ENCODE measurements at regions not wholly inside any gene's neighbourhood (a gene's known extent, or its start where the extent isn't known, plus 50 kb on each side); places are given as distances from the start of the nearest gene placed in this dataset.

DNA sequence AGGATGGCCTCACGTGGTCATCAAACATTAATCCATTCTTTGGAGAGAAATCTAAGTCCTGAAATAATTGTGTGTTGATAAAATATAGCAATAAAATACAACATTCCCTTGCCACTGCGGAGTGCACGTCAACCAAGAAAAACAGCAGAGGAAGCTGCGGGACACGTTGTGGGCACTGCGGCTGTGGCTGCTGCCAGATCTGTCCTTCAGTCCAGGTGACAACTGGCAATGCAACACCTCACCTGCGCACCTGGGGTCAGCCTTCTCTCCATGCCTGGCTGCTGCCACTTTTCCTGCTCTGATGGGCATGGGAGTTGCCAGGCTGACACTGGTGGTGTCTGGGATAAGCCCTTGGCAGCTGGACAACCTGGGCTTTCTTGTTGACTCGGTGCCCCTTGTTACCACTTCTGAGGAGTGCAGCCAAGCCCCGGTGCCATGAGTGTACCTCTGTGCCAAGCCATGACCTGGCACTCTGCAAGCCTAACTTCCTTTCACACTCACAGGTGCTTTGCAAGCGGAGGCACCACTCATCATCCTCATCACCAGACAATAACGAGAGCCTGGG is 251.6 kb upstream of the TSHZ3 start:
- DNase-seq (ENCODE audit: low read depth, low spot score), result no peak

DNA sequence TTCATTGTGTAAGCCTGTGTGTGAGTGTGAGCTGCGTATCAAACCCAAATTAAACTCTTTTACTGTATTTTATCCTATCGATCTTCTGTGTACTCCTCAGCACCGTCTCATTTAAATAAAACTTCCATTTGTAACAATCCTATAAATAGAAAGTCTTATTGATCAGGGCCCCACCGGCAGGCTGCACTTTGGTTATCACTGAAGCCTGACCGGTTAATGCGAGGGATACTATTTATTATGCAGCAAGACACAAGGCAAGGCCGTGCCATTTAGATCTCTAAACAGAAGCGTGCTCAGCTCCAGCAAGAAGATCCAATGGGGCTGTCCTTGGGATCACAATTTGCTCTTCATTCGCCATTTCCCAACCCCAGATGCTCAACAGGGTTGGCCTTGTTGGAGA is 252.6 kb upstream of the TSHZ3 start:
- no peak for DNase-seq (ENCODE audit: low read depth, low spot score)

GRCh38 chr19:31602548-31602947 is 253.3 kb upstream of the TSHZ3 start:
- no peak for DNase-seq (ENCODE audit: low read depth, low spot score)

DNA sequence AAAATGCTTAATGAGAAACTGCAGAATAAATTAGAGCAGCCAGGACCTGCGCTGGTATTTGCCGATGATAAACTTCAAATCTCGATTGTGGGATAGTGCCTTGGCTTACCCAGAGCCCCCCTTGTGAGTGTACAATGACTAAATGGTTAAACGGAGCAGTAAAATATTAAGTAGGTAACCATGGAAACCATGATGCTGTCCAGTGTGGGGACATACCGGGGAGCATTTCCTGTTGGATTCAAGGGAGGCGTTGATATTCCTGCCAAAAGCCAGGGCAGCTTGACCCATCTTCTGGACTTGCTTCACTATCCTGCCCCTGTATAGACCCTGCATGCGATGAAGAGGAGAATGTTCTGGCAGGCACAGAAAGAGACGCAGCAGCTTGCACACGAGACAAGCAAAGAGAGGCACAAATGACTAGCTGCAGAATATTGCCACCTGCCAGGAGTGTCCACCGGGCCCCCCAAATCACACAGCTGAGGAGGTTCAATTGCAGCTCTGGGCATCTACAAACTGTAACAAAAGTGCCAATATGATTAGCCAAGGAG is 255.3 kb upstream of the TSHZ3 start:
- DNase-seq (ENCODE audit: low read depth, low spot score), result no peak

GRCh38 chr19:31610018-31610417 is 260.8 kb upstream of the TSHZ3 start:
- no peak for DNase-seq (ENCODE audit: low read depth, low spot score)

DNA sequence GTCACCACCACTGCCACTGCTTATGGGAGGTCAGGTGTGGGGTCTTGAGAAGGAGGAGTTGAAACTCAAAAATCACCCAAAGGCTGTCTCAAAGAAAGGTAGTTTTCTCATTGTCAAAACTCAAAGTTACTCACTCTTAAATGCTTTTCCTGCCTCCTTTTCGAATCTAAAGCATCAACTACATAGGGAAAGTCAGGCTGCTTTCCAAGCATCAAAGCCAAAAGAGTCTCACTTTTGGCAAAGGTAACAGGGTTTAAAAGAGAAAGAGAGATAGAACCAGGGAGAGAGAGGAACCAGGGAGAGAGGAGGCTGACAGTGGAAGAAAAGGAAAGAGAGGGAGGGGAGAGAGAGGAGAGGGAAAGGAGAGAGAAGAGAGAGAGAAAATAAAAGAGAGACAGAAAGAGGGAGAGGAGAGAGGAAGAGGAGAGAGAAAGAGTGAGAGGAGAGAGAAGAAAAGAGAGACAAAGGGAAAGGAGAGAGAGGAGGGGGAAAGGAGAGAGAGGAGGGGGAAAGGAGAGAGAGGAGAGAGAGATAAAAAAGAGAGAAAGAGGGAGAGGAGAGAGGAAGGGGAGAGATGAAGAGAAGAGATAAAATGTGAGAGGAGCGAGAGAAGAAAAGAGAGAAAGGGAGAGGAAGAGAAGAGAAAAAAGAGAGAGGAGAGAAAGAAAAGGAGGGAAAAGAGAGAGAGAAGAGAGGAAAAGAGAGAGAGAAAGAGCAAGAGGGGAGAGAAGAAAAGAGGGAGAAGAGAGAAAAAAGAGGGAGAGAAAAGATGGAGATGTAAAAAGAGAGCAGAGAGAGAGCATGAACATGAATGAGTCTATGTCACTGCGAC is 262.0 kb upstream of the TSHZ3 start:
- no peak for DNase-seq (ENCODE audit: low read depth, low spot score)

DNA sequence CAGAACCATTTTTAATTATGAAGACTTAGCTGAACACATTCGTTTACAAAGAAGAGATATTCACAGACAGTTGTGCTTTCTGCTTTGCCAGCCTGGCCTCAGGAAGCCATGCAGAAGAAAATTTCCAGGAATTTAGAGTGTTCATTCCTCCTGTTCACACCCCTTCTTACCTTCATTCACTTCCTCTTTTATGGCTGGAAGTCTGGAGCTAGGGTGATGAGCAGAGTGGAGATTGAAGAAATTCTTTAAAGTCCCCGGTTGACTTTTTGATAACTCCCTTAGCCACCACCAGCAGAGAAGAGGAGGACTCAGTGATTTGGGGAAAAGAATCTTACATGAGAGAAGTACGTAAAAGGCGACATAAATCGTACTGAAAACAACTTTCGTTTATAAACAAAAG is 263.6 kb upstream of the TSHZ3 start:
- DNase-seq (ENCODE audit: low read depth, low spot score), result no peak

- no peak for DNase-seq (ENCODE audit: low read depth, low spot score)
Measured at GRCh38 chr19:31613683-31614219, 264.5 kb upstream of the TSHZ3 start.

GRCh38 chr19:31616031-31616430 is 266.8 kb upstream of the TSHZ3 start:
- DNase-seq (ENCODE audit: low read depth, low spot score), result no peak

DNA sequence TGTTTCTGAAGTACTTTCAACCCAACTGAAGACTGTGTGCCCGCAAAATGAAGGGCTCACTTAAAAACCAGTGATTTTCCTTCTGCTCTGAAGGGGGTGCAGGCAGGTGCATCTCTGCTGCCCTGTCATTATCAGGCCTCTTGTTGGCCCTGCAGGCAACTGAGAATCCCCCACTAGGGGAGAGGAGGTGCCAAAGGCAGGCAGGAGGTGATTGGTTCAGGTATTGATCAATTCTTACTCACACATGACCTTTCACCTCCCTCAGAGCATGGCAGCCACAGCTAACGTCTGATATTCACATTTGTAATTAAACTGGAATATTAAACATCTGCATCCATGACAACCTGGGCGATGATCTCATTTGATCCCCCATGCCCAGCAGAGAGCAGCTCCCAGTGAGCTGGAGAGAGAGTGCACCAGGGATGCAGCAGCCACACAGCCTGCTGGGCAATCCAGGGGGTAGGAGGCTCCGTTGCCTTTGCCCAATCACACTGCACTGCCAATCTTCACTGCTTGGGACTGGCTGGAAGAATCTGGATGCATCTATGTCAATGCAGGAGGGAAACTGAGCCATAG is 267.9 kb upstream of the TSHZ3 start:
- no peak for DNase-seq (ENCODE audit: low read depth, low spot score)

GRCh38 chr19:31625056-31625455 is 275.8 kb upstream of the TSHZ3 start:
- no peak for DNase-seq (ENCODE audit: low read depth, low spot score)

- DNase-seq (ENCODE audit: low read depth, low spot score), result no peak
Measured at GRCh38 chr19:31625575-31625974, 276.3 kb upstream of the TSHZ3 start.

DNA sequence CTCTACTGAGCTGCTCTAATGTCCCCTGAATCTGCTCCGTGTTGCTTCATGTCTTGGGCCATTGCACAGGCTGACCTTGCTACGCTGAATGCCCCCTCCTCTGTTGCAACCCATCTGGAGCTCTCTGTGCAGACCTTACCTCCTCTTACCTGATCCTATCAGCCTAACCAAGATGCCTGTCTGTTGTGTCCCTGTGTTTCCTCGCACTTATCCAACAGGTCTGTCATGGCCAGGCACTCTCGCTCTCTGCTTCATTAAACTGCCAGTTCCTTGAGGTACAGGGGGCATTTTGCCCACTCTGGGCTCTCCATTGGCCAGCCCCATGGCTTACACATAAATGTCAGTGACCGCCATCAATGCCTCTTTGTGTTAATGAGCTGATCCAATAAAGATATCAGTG is 277.7 kb upstream of the TSHZ3 start:
- DNase-seq (ENCODE audit: low read depth, low spot score), result no peak

DNA sequence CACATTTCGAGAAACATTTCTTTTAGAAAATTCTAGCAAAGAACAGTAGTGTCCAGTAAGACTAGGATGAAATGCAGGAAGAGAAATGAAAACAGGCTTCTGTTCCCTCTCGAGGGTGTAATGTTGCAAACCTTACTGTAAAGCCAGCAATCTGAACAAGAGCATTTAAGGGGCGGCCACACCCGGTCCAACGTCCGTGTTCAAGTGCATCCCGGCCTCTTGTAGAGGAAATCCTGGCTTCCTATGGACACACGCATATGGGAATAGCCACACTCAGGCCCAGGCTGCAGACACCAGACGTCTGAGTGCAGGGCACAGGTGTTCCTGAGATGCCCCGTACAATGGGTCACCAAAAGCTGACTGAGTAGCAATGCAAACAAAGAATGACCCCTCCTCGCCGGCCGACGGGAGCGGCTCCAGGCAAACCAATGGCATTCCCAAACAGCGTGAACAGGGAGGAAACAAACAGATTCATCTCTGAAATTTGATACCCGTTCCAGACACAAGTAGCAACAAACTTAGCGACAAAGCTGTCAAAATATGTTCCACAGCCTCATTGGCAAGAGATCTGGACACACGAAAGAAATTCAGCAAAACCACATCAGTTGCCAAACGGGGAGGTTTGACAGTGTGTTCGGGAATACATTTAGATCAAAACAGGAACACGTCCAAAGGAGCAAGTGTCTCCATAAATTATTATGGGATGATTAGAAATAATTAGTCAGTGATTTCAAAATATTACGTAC is 278.6 kb upstream of the TSHZ3 start:
- no peak for DNase-seq (ENCODE audit: low read depth, low spot score)

- DNase-seq (ENCODE audit: low read depth, low spot score), result no peak
Measured at GRCh38 chr19:31629579-31630363, 280.5 kb upstream of the TSHZ3 start.

DNA sequence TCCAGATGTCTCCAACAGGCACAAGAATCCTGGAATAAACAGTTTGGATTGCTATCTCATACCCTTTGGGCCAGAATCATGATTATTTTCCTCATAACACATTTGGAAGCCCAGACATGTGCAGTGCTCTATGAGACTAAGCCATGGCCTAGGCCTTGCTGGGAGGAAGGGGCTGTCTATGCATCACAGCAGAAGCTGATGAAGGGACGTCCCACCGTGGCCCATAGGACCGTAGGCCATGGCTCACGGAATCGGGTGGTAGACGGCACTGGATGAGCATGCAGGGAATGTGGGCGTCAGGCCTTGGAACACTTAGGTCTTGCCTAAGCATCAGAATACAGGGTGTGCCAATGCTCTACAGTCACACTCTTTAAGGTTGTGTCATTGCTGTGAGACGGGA is 283.8 kb upstream of the TSHZ3 start:
- no peak for DNase-seq (ENCODE audit: low read depth, low spot score)

- DNase-seq (ENCODE audit: low read depth, low spot score), result no peak
Measured at GRCh38 chr19:31639306-31639705, 290.1 kb upstream of the TSHZ3 start.

DNA sequence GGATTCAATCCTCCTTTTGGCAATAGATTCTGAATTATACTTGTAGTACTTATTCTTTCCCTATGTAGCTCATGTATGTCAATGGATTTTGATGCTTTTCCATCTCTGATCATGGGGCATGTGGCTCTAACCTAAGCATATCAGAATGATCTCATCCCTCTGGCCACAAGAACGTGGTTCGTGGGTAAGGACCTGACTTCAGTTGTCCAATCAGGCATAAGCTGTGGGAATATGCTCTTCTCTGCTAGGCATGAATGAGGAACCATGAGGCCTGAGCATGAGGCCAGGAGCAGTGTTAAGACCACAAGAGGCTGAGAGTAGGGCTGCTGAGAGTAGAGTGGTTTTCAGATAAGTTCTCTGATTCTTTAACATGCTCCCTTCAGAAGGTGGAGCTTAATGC is 292.4 kb upstream of the TSHZ3 start:
- no peak for DNase-seq (ENCODE audit: low read depth, low spot score)

GRCh38 chr19:31648347-31648746 is 299.1 kb upstream of the TSHZ3 start:
- no peak for DNase-seq (ENCODE audit: low read depth, low spot score)

DNA sequence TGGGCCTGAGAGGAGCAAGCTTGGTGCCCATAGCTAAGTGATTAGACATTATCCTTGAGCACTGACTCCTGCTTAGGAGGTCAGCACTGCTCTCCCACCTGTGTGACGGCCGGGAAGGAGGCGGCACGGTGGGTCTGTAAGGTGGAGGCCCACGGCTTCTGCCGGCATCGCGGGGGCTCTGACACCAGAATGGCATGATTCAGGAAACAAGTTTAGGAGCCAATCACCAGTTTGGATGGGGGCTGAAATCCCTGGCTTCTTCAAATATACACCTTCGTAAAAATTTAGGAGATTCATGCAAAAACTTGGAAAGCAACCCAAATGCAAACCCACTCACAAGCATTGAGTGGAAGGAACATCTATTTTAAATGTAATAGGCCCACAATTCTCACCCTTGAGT is 307.3 kb upstream of the TSHZ3 start:
- no peak for DNase-seq (ENCODE audit: low read depth, low spot score)
